Smooth muscle cell (in vitro differentiated cells): ENCODE measurements at regions not wholly inside any gene's neighbourhood (a gene's known extent, or its start where the extent isn't known, plus 50 kb on each side); places are given as distances from the start of the nearest gene placed in this dataset.

Experiments used
- DNase-seq: peaks from one replicate; lab custom pipeline; 2025; ENCODE audit not compliant: unreplicated experiment; lab: John Stamatoyannopoulos, UW
- H2AFZ ChIP-seq: fragments of 200-600 bp; sonication (generic); 2 replicates; pipeline ENCODE4 v1.6.0; 2016; ENCODE audit warnings: antibody characterized with exemption, low read depth, mild to moderate bottlenecking
- H3F3A ChIP-seq: fragments of 200-600 bp; sonication (generic); 2 replicates; pipeline ENCODE4 v1.6.0; 2017; ENCODE audit warnings: antibody characterized with exemption, low read depth
- H3K27ac ChIP-seq: fragments of 200-600 bp; sonication (generic); 2 replicates; pipeline ENCODE4 v1.5.1; 2016; ENCODE audit warnings: low read depth, mild to moderate bottlenecking
- H3K27me3 ChIP-seq: fragments of 200-600 bp; sonication (generic); 2 replicates; pipeline ENCODE4 v1.6.1; 2016; ENCODE audit warnings: low read depth, mild to moderate bottlenecking
- H3K36me3 ChIP-seq: fragments of 200-600 bp; sonication (generic); 2 replicates; pipeline ENCODE4 v1.5.1; 2016; ENCODE audit warnings: low read depth
- H3K4me1 ChIP-seq: fragments of 200-600 bp; sonication (generic); 2 replicates; pipeline ENCODE4 v1.5.1; 2016; ENCODE audit warnings: low read depth
- H3K4me2 ChIP-seq: fragments of 200-600 bp; sonication (generic); 2 replicates; pipeline ENCODE4 v1.6.0; 2016; ENCODE audit warnings: mild to moderate bottlenecking
- H3K4me3 ChIP-seq: fragments of 200-600 bp; sonication (generic); 2 replicates; pipeline ENCODE4 v1.5.1; 2016; ENCODE audit warnings: mild to moderate bottlenecking
- H3K79me2 ChIP-seq: fragments of 200-600 bp; sonication (generic); 2 replicates; pipeline ENCODE4 v1.6.0; 2016; ENCODE audit warnings: low read depth, mild to moderate bottlenecking
- H3K9ac ChIP-seq: fragments of 200-600 bp; sonication (generic); 2 replicates; pipeline ENCODE4 v1.6.0; 2016; ENCODE audit warnings: low read depth
- H3K9me3 ChIP-seq: fragments of 200-600 bp; sonication (generic); replicated peaks from 2 replicates; pipeline ENCODE4 v1.5.1; 2016; ENCODE audit warnings: low read depth
- H4K20me1 ChIP-seq: fragments of 200-600 bp; sonication (generic); 2 replicates; pipeline ENCODE4 v1.6.0; 2016; ENCODE audit warnings: low read depth
- WGBS: methylation state at CpG from one replicate; pipeline ENCODE4 v1.1.7; 2016; ENCODE audit warnings: low lambda C conversion rate; 5-methylcytosine and 5-hydroxymethylcytosine counted together
- TF ChIP-seq, protein P1 (sequence below): fragments of 200-600 bp; sonication (generic); IDR thresholded peaks from 2 replicates; pipeline ENCODE4 v1.5.1; 2017; ENCODE audit warnings: borderline replicate concordance, mild to moderate bottlenecking, antibody characterized with exemption; ENCODE audit not compliant: insufficient read depth, poor library complexity, severe bottlenecking

- Histone ChIP-seq H3K4me2 (no peak overlapping the region), H4K20me1 (no peaks in the 10 kb centered on the region), H3K9me3 (no peaks in the 10 kb centered on the region), H3K9ac (no peak overlapping the region), H3K27ac (no peak overlapping the region), H2AFZ (no peak overlapping the region), H3K4me3 (no peak overlapping the region), H3K36me3 (no peaks in the 10 kb centered on the region), H3K79me2 (no peaks in the 10 kb centered on the region), H3K4me1 (no peaks in the 10 kb centered on the region), H3F3A (no peaks in the 10 kb centered on the region), H3K27me3 (no peaks in the 10 kb centered on the region)
- TF ChIP-seq, protein P1, sequence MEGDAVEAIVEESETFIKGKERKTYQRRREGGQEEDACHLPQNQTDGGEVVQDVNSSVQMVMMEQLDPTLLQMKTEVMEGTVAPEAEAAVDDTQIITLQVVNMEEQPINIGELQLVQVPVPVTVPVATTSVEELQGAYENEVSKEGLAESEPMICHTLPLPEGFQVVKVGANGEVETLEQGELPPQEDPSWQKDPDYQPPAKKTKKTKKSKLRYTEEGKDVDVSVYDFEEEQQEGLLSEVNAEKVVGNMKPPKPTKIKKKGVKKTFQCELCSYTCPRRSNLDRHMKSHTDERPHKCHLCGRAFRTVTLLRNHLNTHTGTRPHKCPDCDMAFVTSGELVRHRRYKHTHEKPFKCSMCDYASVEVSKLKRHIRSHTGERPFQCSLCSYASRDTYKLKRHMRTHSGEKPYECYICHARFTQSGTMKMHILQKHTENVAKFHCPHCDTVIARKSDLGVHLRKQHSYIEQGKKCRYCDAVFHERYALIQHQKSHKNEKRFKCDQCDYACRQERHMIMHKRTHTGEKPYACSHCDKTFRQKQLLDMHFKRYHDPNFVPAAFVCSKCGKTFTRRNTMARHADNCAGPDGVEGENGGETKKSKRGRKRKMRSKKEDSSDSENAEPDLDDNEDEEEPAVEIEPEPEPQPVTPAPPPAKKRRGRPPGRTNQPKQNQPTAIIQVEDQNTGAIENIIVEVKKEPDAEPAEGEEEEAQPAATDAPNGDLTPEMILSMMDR, result no peak
- 85% methylated on average over 22 of the region's 22 CpGs for WGBS
- no peak for DNase-seq
Observed at GRCh38 chr14:101620821-101621785, 59.8 kb downstream of the DIO3 start.

- DNase-seq, result no peak
- Histone ChIP-seq H3K4me2 (no peak overlapping the region), H3K4me1 (no peaks in the 10 kb centered on the region), H3K27ac (no peak overlapping the region), H3K9me3 (no peaks in the 10 kb centered on the region), H2AFZ (no peak overlapping the region), H3K4me3 (no peak overlapping the region), H3K9ac (no peak overlapping the region), H3K27me3 (no peaks in the 10 kb centered on the region), H3F3A (no peaks in the 10 kb centered on the region), H3K36me3 (no peaks in the 10 kb centered on the region), H3K79me2 (no peaks in the 10 kb centered on the region), H4K20me1 (no peaks in the 10 kb centered on the region)
- WGBS, result 80% methylated on average over 18 of the region's 18 CpGs
- TF ChIP-seq, protein P1, result no peak
Observed at GRCh38 chr14:101622251-101623076, 61.2 kb downstream of the DIO3 start.

DNA sequence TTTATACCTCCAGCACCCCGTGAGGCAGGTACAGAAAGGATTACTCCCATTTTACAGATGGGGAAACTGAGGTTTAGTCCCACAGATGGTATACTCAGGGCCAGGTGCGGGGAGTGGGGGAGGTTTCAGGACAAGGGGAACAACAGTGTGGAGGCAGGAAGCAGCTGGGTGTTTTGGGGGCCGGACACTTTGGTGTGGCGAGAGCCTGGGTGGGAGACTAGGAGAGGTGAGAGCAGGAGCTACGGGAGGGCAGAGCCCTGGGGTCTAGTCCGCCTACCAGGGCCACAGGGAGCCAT is 61.7 kb downstream of the DIO3 start:
- TF ChIP-seq, protein P1, result no peak
- Histone ChIP-seq H3K36me3 (no peaks in the 10 kb centered on the region), H3K4me3 (no peak overlapping the region), H3K79me2 (no peaks in the 10 kb centered on the region), H3K27me3 (no peaks in the 10 kb centered on the region), H3K4me1 (peaks cover 2% of the 10 kb centered on the region), H3K9me3 (no peaks in the 10 kb centered on the region), H3K9ac (no peak overlapping the region), H4K20me1 (no peaks in the 10 kb centered on the region), H3K27ac (no peak overlapping the region), H2AFZ (no peak overlapping the region), H3K4me2 (no peak overlapping the region), H3F3A (no peaks in the 10 kb centered on the region)
- DNase-seq, result no peak
- WGBS, result 96% methylated on average over 6 of the region's 6 CpGs
